ENCODE measurements at regions not wholly inside any gene's neighbourhood (a gene's known extent, or its start where the extent isn't known, plus 50 kb on each side); places are given as distances from the start of the nearest gene placed in this dataset.

- Histone ChIP-seq H3K4me3 (no peak overlapping the region), H3K27me3 (no peaks in the 10 kb centered on the region), H3K9me3 (no peaks in the 10 kb centered on the region), H3K36me3 (no peaks in the 10 kb centered on the region), H3K27ac (no peak overlapping the region), H3K4me1 (no peaks in the 10 kb centered on the region)
- intact Hi-C loops (cut with DNase I): no loop called here
- TF ChIP-seq EP300 (IDR thresholded peaks at IDR 0.05): no peak
- no peak for TF ChIP-seq CTCF (IDR thresholded peaks at IDR 0.05)
- TF ChIP-seq POLR2A (IDR thresholded peaks at IDR 0.05): no peak
- no peak for TF ChIP-seq POLR2AphosphoS5 (IDR thresholded peaks at IDR 0.05)
- WGBS, 2 donors: 77 to 81% methylated on average over 2 of the region's 2 CpGs
- DNase-seq: no peak
Measured at GRCh38 chr1:238488401-238488800, 597.7 kb upstream of the ZP4 start.

GRCh38 chr1:238487931-238488330 lies 597.2 kb upstream of the ZP4 start:
- TF ChIP-seq POLR2AphosphoS5 (IDR thresholded peaks at IDR 0.05) (no peak), EP300 (IDR thresholded peaks at IDR 0.05) (no peak), POLR2A (IDR thresholded peaks at IDR 0.05) (no peak), CTCF (IDR thresholded peaks at IDR 0.05) (no peak)
- WGBS, 2 donors: 95 to 96% methylated on average over 1 of the region's 1 CpG
- DNase-seq: no peak

GRCh38 chr1:238485912-238486209 lies 595.1 kb upstream of the ZP4 start:
- TF ChIP-seq CTCF (IDR thresholded peaks at IDR 0.05) (no peak), POLR2A (IDR thresholded peaks at IDR 0.05) (no peak), POLR2AphosphoS5 (IDR thresholded peaks at IDR 0.05) (no peak), EP300 (IDR thresholded peaks at IDR 0.05) (no peak)
- Histone ChIP-seq H3K27me3 (no peaks in the 10 kb centered on the region), H3K27ac (no peak overlapping the region), H3K36me3 (no peaks in the 10 kb centered on the region), H3K4me3 (no peak overlapping the region), H3K4me1 (no peaks in the 10 kb centered on the region), H3K9me3 (no peaks in the 10 kb centered on the region)
- WGBS, 2 donors: 82 to 86% methylated on average over 5 of the region's 5 CpGs
- intact Hi-C loops (cut with DNase I): no loop called here
- DNase-seq: no peak

More at GRCh38 chr1:238487931-238488330, 597.2 kb upstream of the ZP4 start:
- H3K4me3 ChIP-seq: no peak overlapping the region
- H3K36me3 ChIP-seq: no peaks in the 10 kb centered on the region
- no peaks in the 10 kb centered on the region for H3K4me1 ChIP-seq
- intact Hi-C loops (cut with DNase I): no loop called here
- H3K9me3 ChIP-seq: no peaks in the 10 kb centered on the region
- no peaks in the 10 kb centered on the region for H3K27me3 ChIP-seq
- no peak overlapping the region for H3K27ac ChIP-seq

- Histone ChIP-seq H3K9me3 (no peaks in the 10 kb centered on the region), H3K27me3 (no peaks in the 10 kb centered on the region), H3K27ac (no peak overlapping the region), H3K36me3 (no peaks in the 10 kb centered on the region), H3K4me1 (no peaks in the 10 kb centered on the region), H3K4me3 (no peak overlapping the region)
- DNase-seq: no peak
- intact Hi-C loops (cut with DNase I): no loop called here
- 80 to 89% methylated on average over 14 of the region's 14 CpGs for WGBS, 2 donors
- TF ChIP-seq POLR2AphosphoS5 (IDR thresholded peaks at IDR 0.05): no peak
- no peak for TF ChIP-seq POLR2A (IDR thresholded peaks at IDR 0.05)
- no peak for TF ChIP-seq EP300 (IDR thresholded peaks at IDR 0.05)
- TF ChIP-seq CTCF (IDR thresholded peaks at IDR 0.05): no peak
Measured at GRCh38 chr1:238485057-238485911, 594.6 kb upstream of the ZP4 start.

GRCh38 chr1:238484121-238484520 lies 593.4 kb upstream of the ZP4 start:
- Histone ChIP-seq H3K4me3 (no peak overlapping the region), H3K27ac (no peak overlapping the region), H3K36me3 (no peaks in the 10 kb centered on the region), H3K27me3 (no peaks in the 10 kb centered on the region), H3K4me1 (no peaks in the 10 kb centered on the region), H3K9me3 (no peaks in the 10 kb centered on the region)
- no peak for TF ChIP-seq CTCF (IDR thresholded peaks at IDR 0.05)
- TF ChIP-seq POLR2AphosphoS5 (IDR thresholded peaks at IDR 0.05): no peak
- no peak for TF ChIP-seq POLR2A (IDR thresholded peaks at IDR 0.05)
- TF ChIP-seq EP300 (IDR thresholded peaks at IDR 0.05): no peak
- intact Hi-C loops (cut with DNase I): no loop called here
- 75 to 84% methylated on average over 4 of the region's 4 CpGs for WGBS, 2 donors
- no peak for DNase-seq

Data from sigmoid colon (tissue), 6 donors.